SU-DHL-6 (cell line): ENCODE measurements at regions not wholly inside any gene's neighbourhood (a gene's known extent, or its start where the extent isn't known, plus 50 kb on each side); places are given as distances from the start of the nearest gene placed in this dataset.

Experiments used
- CTCF ChIP-seq: fragments of 200-600 bp; sonication (generic); IDR thresholded peaks from one replicate; pipeline ENCODE4 v1.5.1; 2017; ENCODE audit warnings: antibody characterized with exemption, mild to moderate bottlenecking, low read length, moderate library complexity; ENCODE audit not compliant: insufficient read depth, poor library complexity, severe bottlenecking
- EZH2phosphoT487 ChIP-seq: fragments of 200-600 bp; sonication (generic), shearing (Covaris generic); conservative IDR thresholded peaks from 2 replicates; pipeline ENCODE4 v1.6.1; 2018; ENCODE audit warnings: mild to moderate bottlenecking, antibody characterized with exemption, low read length, moderate library complexity, mixed read lengths

DNA sequence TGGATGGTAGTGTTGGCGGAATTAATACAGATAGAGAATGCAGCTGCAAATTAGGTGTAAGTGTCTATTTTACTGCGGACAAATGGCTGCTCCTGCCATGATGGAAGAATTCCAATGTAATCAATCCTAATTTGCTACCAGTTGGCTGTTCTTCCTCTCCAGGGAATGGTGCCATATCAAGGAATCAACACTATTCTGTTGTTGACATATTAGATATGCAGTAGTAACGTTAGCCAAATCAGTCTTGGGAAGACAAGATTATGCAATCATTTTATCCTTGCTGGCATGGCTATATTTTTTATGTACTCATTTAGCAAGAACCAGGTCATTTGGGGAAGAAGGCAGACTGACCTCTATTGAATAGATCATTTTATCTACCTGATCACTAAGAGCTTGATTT is 271.2 kb upstream of the AGA start:
- no peak for TF ChIP-seq CTCF
- no peak for TF ChIP-seq EZH2phosphoT487
